HG03045 (cell line): ENCODE measurements at regions not wholly inside any gene's neighbourhood (a gene's known extent, or its start where the extent isn't known, plus 50 kb on each side); places are given as distances from the start of the nearest gene placed in this dataset.
"Not testable (repeated sequence)": the region's sequence is repeated elsewhere in the genome, so short reads cannot be mapped to it uniquely, and the experiment has no call there.

Experiments
- ATAC-seq: cut with Tn5 transposase; IDR thresholded peaks from one replicate; pipeline ENCODE4 v1.9.1; 2021; ENCODE audit warnings: mild to moderate bottlenecking, moderate library complexity; ENCODE audit not compliant: unreplicated experiment

GRCh38 chr2:13968811-13969210 lies 663.7 kb upstream of the LRATD1 start:
- ATAC-seq = no peak

- ATAC-seq = no peak
Measured at GRCh38 chr2:13986119-13986720, 646.3 kb upstream of the LRATD1 start.

- ATAC-seq = no peak
Measured at GRCh38 chr2:13996527-13996926, 636.0 kb upstream of the LRATD1 start.

GRCh38 chr2:14011190-14011589 lies 621.3 kb upstream of the LRATD1 start:
- no peak for ATAC-seq

GRCh38 chr2:14015113-14015630 lies 617.3 kb upstream of the LRATD1 start:
- ATAC-seq = no peak

- no peak for ATAC-seq
Measured at GRCh38 chr2:14016289-14016955, 616.1 kb upstream of the LRATD1 start.

- no peak for ATAC-seq
Measured at GRCh38 chr2:14018620-14019019, 613.9 kb upstream of the LRATD1 start.

- no peak for ATAC-seq
Measured at GRCh38 chr2:14023558-14023957, 609.0 kb upstream of the LRATD1 start.

- no peak for ATAC-seq
Measured at GRCh38 chr2:14039134-14039533, 593.4 kb upstream of the LRATD1 start.

- no peak for ATAC-seq
Measured at GRCh38 chr2:14047491-14047890, 585.0 kb upstream of the LRATD1 start.

- ATAC-seq = no peak
Measured at GRCh38 chr2:14051401-14051800, 581.1 kb upstream of the LRATD1 start.

- no peak for ATAC-seq
Measured at GRCh38 chr2:14053105-14053504, 579.4 kb upstream of the LRATD1 start.

- no peak for ATAC-seq
Measured at GRCh38 chr2:14064346-14064745, 568.2 kb upstream of the LRATD1 start.

- no peak for ATAC-seq
Measured at GRCh38 chr2:14072338-14072737, 560.2 kb upstream of the LRATD1 start.

GRCh38 chr2:14074691-14075090 lies 557.8 kb upstream of the LRATD1 start:
- ATAC-seq = no peak

- ATAC-seq = no peak
Measured at GRCh38 chr2:14079576-14079975, 552.9 kb upstream of the LRATD1 start.

- ATAC-seq = no peak
Measured at GRCh38 chr2:14081521-14081920, 551.0 kb upstream of the LRATD1 start.

GRCh38 chr2:14082640-14083039 lies 549.9 kb upstream of the LRATD1 start:
- ATAC-seq = no peak

- ATAC-seq = no peak
Measured at GRCh38 chr2:14094592-14094991, 537.9 kb upstream of the LRATD1 start.

GRCh38 chr2:14099101-14099500 lies 533.4 kb upstream of the LRATD1 start:
- not testable (repeated sequence) for ATAC-seq

GRCh38 chr2:14114275-14114674 lies 518.2 kb upstream of the LRATD1 start:
- ATAC-seq = no peak

GRCh38 chr2:14120376-14120775 lies 512.1 kb upstream of the LRATD1 start:
- no peak for ATAC-seq
